GM18507 (cell line): ENCODE measurements at regions not wholly inside any gene's neighbourhood (a gene's known extent, or its start where the extent isn't known, plus 50 kb on each side); places are given as distances from the start of the nearest gene placed in this dataset.

Experiments
- DNase-seq: peaks from one replicate; pipeline ENCODE4 v3.0.0; 2011; ENCODE audit warnings: low read depth; ENCODE audit not compliant: insufficient read length; ENCODE audit errors: extremely low spot score
- FAIRE-seq: peaks from 2 replicates; lab custom pipeline; 2011; peaks lifted over from hg19 to GRCh38; lab: Jason Lieb, UNC

DNA sequence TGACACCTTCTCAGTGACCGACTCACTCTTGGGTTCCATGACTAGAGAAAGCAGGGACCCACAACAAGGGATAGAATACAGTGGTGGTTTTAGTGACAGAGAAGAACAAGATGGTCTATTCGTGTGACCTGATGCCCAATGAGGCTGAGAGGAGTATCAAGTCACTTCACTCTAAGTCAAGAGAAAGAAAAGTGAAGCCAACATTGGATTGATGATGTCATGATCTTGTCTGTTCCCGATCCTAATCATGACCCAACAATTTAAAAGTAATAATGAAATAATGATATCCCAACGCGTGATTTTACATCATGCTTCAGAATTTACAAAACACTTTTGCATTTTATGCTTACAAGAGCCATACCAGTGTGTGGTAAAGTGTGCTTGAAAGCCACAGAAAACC lies 155.6 kb upstream of the POU3F3 start:
- DNase-seq (no peak), FAIRE-seq (no peak)

DNA sequence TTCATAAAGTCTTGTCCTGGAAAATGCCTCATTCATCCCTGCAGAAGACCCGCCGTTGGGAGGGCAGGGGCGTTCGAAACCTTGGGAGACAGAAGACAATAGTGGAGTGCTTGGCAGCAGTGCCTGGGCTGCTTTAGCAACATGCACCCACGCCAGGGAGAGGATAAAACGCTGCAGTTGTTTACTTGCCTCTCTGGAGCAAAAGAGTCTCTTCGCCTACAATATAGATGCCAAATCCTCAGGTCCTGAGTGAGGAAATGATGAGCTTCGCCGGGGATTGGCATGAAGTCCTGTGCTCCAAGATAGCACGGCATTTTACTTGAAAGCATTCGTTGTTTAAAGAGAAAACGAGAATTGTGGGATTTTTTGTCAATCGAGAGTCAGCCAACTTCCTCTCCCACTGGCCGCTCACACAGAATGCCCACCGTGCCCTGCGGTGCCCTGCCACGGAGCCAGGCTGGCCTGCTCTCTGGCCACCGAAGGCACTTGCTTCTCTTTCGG lies 152.5 kb upstream of the POU3F3 start:
- DNase-seq: no peak
- FAIRE-seq: no peak

DNA sequence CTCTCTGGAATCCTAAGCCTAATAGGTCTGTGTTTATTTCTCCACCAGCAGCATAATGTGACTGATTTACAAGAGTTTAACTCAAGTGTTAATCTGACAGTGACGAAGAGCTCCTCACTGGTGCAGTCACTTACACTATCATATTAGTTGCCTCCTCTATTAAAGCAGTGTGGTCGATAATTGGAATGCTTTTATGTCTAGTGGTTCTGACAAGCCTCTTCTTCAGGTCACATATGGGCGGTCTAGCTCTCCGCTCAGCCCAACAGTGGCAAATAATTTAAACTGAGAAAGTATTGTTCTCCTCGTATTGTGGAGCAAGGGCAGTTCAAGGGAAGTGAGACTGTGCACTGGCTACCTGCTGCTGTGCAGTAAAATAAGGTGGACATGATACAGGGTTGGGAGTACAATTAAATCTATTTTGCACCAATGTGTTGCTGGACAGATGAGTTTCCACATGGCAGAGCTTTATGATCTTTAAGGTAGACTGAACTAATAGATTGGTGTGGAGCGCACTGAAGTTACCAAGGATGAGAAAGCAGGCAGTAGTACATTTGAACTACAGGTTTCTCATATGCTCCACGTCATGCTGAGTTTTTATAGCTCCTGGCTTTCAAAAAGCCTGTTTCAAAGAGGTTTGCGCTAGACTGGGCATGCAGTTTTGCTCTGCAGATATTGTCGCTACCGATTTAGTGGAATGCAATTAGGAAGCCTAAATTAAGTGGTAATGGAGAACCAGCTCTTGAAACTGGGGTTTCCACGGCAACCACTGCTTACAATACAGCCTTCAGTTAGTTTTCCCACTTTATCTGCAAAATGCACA lies 151.7 kb upstream of the POU3F3 start:
- DNase-seq (no peak), FAIRE-seq (no peak)

DNA sequence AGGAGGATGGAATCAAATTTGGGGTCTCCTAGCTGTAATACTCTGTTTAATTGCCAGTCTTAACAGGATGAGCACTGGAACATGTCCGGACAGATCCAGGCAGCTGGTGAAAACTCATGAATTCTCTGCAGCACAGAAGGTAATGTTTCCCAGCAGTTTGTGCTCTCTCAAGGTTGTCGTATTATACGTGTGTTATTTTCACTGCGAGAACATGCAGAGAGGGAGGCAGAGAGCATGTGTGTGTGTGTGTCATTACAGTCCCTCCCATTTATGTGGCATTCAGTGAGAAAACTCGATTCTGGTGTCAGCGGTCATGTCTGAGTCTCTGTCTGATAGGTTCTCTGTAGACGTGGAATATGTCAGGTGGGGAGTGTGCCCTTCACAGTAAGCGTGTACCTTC lies 150.2 kb upstream of the POU3F3 start:
- no peak for FAIRE-seq
- DNase-seq: no peak

DNA sequence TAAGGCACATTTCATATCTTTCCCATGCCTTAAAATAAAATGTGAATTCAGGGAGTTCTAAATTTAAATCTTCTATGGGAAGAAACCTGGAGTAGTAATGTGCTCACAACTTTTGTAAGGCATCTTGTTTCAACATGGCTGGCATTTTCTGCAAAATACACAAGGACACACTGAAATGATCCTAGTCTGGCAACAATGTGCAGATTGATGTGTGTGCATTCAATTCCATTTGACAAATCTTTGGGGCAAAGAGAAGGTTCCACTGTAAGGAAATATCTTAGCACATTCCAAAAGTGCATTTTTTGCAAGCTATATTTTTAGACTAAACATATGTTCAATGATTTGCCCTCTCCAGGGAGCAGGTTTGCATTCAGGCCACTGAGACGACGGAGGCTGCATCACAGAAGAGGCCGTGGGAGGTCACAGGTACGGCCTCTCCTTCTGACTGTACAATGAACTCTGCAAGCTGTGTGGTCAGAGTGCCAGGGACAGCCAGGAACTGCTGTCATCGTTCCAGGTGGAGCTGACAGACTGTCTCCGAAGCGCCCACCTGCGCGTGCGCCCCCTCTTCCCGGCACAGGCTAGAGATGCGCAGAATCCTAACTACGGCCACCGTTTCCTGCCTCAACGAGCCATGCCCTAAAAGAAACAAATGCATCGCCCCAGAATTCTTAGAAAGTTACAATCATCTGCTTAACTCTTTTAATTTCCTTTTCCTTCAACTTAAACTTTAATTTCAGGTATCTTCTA lies 149.2 kb upstream of the POU3F3 start:
- DNase-seq: no peak
- FAIRE-seq: no peak

DNA sequence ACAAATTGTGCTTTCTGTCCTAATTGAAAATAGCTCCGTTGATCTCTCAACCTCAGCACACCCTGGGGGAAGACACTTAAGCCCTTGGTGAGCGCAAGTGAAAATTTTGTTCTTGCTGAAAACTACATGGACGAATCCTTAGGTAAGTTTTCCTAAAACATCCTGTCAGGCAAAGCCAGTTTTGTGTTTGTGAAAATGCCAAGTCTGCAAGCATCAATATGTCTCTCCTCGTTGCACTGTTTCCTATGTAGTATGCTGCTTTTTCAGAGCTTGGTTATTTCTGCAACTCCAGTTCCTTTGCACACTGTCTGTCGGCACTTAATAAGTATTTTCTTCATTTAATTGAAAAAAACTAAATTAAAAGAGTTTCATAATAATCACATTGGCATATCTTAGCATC lies 146.9 kb upstream of the POU3F3 start:
- no peak for DNase-seq
- FAIRE-seq: no peak

DNA sequence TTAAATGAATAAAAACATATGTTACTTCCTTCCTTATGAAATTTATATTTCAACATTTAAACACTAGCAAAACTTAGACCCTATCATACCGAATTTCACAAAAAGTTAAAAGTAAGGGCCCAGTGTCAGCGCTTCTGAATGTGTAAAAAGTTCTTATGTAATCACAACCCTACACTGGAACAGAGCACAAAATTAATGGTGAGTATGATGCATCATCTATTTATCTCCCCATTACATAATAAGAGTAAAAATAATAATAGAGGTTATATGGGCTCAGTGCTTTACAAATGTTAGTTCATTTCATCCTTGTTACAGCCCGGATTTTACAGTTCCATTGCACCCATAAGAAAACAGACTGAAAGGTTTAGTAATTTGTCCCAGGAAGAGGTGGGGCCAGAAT lies 144.9 kb upstream of the POU3F3 start:
- FAIRE-seq: no peak

DNA sequence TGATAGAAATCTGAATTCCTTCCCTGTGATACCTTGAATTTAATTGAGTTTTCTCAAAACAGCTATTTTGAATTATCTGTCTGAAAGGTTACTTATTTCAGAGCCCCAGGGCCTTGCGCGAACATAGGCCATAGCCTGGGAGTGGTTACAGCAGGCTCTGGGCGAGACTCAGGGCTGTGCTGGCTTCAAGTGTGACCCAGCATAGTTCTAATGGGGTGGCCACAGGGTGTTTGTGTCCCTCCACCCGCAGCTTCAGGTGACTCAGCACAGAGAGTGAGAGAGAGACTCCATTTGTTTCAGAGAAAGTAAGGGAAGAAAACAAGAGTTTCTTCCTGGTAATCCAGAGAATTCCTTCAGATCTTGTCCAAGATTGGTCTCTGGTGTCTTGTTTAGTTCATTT lies 137.9 kb upstream of the POU3F3 start:
- DNase-seq: no peak
- no peak for FAIRE-seq

More for the DNA sequence above, 144.9 kb upstream of the POU3F3 start:
- no peak for DNase-seq

DNA sequence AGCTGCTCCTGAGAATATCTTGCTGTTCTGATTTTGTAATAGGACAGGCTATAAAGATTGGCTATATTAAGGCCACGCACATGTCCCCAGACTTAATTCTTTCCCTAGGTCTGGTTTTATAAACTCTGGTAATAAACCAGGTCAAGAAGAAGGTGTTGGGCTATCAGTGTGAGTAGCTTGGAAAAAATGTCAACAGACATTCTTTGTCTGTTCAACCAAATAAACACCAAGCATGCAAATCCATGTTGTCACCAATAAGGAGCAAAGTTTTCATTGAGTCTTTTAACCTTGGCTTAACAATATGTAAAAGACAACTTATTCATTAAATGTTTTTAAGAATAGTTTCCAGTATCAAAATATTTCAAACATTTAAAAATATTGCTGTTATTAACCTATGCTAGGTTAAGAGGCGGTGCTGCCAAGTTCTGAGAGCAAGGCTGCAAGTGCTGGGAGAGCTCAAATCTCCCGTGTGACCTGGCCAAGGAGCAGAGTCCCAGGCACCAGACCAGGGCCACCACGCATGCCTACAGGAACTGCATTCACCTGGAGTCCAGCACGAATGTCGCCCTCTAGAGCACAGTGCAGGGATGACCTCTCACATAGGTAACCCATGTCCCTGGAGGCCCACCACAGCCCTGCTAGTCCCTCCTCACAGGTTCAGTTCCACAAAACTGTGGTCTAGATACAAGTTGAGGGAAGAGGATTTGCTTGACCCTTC lies 120.5 kb upstream of the POU3F3 start:
- DNase-seq: peak; percentile 7
- peak; percentile 60 for FAIRE-seq

DNA sequence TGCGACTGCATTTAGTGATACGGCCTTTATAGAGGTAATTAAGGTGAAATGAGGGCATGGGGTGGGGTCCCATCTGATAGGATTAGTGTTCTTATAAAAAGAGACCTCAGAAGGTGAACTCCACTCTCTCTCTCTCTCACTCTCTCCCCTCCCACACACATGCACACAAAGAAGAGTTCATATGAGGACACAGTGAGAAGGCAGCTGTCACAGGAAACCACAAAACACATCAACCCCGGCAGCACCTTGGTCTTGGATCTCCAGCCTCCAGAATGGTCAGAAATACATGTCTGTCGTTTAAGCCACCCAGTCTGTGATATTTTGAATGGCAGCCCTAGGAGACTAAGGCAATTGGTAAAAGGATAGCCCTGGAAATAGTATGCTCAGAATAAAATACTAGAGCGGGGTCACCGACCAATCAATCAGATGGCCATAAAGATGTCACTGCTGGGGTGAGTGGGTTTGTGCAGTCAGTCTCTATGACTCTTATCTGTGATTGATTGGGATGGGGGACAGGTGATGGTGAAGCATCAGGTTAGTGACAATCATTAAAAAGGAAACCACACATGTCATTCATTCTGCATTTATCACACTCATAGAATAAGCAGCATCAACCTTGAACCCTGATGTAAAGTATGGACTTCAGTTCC lies 118.9 kb upstream of the POU3F3 start:
- DNase-seq (no peak), FAIRE-seq (no peak)

DNA sequence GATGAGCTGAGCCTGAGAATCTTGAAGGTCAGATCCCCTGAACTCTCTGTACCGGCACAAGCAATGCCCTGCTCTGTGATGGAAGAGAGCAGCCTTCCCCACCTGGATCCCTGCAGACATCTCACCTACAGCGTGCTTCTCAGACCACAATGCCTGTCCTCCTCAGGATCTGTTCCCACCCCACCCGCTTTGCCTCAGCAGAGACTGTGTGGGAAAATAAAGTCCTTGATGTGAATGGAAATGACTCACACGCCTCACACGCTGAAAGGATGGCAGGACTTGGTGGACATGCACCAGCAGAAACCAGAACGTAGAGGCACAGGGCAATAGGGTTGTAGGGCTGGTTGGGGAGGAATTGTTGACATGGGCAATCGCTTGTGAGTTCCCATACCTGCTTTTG lies 117.9 kb upstream of the POU3F3 start:
- no peak for FAIRE-seq
- DNase-seq: no peak

DNA sequence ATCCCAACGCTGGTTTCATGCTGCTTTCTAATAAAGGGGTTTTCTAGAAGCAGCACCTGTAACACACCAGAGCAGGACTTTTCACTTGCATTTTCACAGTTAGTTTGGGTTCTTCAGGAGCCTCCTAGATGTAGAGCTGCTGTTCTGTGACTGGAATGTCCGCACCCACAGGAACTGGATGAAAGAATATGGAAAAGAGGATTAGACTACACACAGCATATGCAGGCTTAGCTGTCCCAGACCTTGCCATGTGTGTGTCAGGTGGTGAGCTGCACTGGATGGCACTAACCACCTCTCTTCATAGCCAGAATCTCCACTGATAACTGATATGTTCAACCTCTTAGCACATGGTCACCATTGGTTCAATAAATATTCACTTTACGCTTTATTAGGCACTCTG lies 112.1 kb upstream of the POU3F3 start:
- DNase-seq (no peak), FAIRE-seq (no peak)

DNA sequence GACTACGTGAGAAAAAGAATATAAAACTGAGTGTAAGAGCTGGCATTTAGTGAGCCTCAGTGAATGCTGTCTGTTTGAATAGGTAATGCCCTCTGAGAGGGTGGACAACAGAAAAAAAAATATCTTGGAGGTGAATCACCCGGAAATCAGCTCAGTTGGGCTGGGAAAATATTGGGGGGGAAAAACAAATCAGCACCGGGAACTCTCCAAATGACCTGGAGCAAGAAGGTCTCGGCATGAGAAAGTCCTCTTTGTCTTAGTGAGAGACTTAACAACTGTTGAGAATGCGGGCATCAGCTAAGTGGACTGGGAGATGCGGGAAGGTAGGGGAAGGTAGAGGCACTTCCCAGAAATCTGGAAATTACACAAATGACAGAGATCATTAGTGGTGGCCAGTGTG lies 109.4 kb upstream of the POU3F3 start:
- FAIRE-seq (no peak), DNase-seq (no peak)

DNA sequence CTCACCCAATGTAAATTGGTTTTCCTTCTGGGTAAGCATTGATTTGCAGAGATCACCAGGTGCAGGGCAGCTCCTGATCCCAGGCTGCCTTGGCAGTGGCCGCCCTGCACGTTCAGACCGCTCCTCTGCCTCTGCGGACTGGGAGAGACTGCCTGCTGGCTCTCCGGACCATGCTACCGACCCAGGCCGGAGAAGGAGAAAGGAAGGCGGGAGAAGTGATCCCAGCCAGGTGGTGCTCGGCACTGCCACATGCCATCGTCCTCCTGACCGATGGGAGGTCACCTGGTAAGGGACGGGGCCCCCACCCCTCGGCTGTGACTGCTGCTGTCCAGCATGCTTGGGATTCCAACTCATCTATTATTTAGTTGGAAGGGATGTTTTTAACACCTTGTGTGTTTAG lies 108.1 kb upstream of the POU3F3 start:
- FAIRE-seq (no peak), DNase-seq (no peak)

DNA sequence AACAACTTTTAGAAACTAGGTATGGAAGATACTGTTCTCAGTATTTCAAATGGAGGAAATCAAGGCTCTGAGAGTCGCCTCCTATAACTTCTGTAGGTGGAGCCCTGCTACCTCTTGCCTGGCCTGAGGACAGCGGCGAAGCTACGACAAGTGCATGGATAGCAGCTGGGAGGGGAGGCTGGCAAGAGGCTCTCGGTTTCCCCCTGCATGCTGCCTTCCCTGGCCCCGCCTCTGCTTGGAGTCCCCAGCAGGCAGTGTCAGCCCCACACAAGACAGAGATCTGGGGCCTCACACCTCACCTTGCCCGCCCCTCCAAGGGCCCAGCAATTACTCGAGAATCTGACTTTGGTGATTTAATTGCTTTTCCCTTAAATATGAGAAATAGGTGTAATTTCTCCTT lies 107.6 kb upstream of the POU3F3 start:
- DNase-seq (no peak), FAIRE-seq (no peak)

DNA sequence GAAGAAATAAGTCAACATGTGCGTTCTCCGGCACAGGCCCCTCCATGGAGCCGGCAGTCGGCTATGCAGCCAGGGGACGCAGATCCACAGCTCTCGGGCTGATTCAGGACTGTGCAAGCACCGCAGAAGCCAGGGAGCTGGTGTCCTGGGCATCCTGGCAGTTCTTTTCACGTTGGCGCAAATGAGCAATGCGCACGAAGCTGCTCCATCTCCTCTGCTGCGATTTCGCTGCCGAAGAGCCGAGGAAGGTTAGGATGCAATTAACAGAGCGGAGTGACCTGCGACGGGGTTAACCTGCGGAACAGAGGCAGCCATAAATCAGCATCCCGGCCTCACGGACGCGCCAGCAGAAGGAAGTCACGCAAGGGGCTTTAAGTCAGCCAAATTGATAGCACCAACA lies 107.1 kb upstream of the POU3F3 start:
- FAIRE-seq (no peak), DNase-seq (no peak)

DNA sequence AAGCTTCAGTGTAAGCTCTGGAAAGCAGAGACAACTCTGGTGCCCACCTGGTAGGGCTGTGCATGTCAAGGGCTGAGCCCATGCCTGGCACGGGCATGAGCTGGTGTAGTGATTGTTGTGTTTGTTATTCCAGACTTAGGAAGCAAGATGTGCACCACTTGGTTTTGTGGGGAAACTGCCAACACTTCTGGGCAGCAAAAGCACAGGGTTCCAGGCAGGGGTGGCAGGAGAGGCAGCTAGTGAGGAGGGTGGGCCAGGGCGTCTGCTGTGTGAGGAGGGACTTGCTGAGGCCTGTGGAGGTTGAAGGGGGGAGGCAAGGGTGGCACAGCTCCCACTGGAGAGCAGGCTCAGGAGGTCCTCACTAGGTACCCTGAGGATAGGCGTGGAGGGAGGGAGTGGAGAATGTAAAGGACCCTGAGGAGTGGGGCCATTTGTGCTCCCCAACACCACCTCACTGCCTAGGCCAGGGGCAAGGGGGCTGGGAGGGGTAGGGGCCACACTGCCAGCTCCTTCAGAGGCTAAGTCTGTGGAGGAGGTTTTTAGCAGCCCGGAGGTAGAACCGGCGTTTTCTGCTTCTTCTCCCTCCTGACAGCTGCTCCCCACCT lies 104.0 kb upstream of the POU3F3 start:
- DNase-seq (no peak), FAIRE-seq (no peak)

DNA sequence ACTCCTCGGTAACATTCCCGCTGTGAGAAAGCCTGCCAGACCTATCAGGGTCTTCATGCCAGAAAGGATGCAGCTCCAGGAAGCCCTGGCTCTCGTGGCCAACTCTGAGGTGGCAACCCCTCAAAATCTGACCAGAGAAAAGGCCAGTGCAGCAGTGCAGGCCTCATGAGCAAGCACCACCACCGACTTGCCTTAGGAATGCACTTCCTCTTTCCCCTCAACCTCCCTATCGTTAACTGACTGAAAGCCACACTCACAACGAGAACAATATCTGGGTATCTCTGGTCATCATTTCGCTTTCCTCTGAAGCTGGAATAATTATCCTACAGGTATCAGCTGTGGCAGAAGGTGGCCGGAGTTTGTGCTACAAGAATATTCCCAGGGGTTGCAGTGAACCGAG lies 101.4 kb upstream of the POU3F3 start:
- FAIRE-seq (no peak), DNase-seq (no peak)

DNA sequence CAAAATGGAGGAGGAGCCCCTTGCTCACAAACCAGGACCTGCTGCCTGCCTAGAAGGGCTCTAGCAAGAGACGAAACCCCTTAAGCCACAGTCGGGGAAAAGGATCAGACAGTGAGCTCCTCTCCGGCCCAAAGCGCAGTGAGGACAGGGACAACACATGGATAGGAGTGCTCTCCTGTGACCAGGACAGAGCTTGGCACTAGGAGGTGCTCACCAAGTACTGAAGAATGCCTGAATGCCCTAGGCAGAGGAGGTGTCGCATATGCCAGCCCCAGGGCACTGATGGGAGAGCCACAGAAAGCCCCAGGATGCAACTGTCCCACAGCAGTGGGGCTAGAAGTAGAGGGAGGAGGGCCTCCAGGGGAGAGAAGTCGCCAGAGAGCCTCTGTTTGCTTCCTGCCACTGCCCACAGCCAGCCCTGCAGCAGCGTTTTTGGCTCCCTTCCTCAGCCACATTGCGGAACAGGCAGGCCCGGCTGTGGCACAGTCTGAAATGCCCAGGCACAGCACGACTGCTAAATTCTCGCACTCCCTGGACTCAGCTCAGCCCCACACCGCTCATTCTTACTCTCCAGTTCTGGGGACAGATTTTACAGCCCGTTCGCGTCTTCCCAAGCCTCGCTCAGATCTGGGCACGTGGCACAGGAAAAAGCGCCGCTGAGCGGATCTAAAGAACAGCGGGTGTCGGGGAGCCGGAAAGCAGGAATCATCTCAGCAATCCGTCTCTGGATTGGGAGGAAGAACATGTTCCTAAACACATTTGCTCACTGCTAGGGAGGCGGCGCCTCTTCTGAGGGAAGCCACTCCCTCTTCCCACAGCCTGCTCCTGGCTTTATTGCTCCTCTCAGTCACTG lies 98.7 kb upstream of the POU3F3 start:
- DNase-seq: no peak
- FAIRE-seq: no peak
